Ovary (tissue), 3 donors: ENCODE measurements at regions not wholly inside any gene's neighbourhood (a gene's known extent, or its start where the extent isn't known, plus 50 kb on each side); places are given as distances from the start of the nearest gene placed in this dataset.

ENCODE experiments used
- CTCF ChIP-seq, 3 donors: fragments of 450-650 bp in 2 of 3; fragments of 200-600 bp in 1 of 3; IDR thresholded peaks; one replicate each; pipeline versions ENCODE4 v1.5.1 to v1.8.0; 2016 to 2022; ENCODE audit warnings: antibody characterized with exemption in 3 of 3, mild to moderate bottlenecking in 1 of 3
- EP300 ChIP-seq: sonication (generic); formaldehyde crosslinking; IDR thresholded peaks from one replicate; pipeline ENCODE4 v1.6.1; 2017; ENCODE audit warnings: antibody characterized with exemption
- POLR2A ChIP-seq: fragments of 450-650 bp; IDR thresholded peaks from one replicate; pipeline ENCODE4 v1.6.1; 2017; ENCODE audit warnings: antibody characterized with exemption, mild to moderate bottlenecking, moderate library complexity
- donor health status: DM: no; HTN: no; CAD: no.

DNA sequence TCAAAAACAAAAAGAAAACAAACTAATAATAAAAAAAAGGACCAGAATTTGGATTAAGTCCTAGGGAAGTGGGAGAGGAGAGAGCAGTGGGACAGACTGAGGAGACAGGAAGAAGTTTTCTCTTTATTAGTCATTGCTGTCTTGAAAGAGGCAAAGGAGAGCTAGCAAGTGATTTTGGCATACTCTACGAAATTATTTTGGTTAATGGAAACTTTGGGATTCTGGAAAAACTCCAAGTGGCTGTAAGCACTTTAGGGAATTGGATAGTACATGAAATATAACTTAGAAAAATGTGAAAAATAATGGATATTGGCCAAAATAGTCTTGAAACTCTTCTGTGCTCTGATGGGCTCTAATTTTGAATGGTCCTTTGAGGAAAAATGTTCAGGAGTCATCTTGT is 1641.8 kb upstream of the WWC1 start:
- TF ChIP-seq CTCF (IDR thresholded peaks at IDR 0.05) (no peak), POLR2A (no peak), EP300 (no peak)
